ENCODE measurements at regions not wholly inside any gene's neighbourhood (a gene's known extent, or its start where the extent isn't known, plus 50 kb on each side); places are given as distances from the start of the nearest gene placed in this dataset.
"Not testable (repeated sequence)": the region's sequence is repeated elsewhere in the genome, so short reads cannot be mapped to it uniquely, and the experiment has no call there.

DNA sequence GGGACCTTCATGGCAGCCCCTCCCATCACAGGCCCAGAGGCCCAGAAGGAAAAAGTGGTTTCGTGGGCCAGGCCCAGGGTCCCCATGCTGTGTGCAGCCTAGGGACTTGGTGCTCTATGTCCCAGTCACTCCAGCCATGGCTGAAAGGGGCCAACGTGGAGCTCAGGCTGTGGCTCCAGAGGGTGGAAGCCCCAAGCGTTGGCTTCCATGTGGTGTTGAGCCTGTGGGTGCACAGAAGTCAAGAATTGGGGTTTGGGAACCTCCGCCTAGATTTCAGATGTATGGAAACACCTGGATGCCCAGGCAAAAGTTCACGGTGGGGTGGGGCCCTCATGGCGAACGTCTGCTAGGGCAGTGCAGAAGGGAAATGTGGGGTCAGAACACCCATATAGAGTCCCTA is 105.3 kb upstream of the UNC5B start:
- not testable (repeated sequence) for TF ChIP-seq POLR2A (IDR thresholded peaks at IDR 0.05; ENCODE audit: low read depth); EP300 (IDR thresholded peaks at IDR 0.05); CTCF (IDR thresholded peaks at IDR 0.05)
